ENCODE measurements at regions not wholly inside any gene's neighbourhood (a gene's known extent, or its start where the extent isn't known, plus 50 kb on each side); places are given as distances from the start of the nearest gene placed in this dataset.

GRCh38 chr3:167958141-167958540 is 137.6 kb downstream of the GOLIM4 start:
- DNase-seq = no peak

- DNase-seq = no peak
Measured at GRCh38 chr3:167952969-167953368, 142.8 kb downstream of the GOLIM4 start.

- DNase-seq = no peak
Measured at GRCh38 chr3:167950212-167950611, 145.5 kb downstream of the GOLIM4 start.

- peak; percentile 38 for DNase-seq
Measured at GRCh38 chr3:167941234-167941995, 154.3 kb downstream of the GOLIM4 start.

GRCh38 chr3:167940241-167940640 is 155.5 kb downstream of the GOLIM4 start:
- DNase-seq = no peak

- no peak for DNase-seq
Measured at GRCh38 chr3:167938516-167938915, 157.2 kb downstream of the GOLIM4 start.

GRCh38 chr3:167936019-167936418 is 159.7 kb downstream of the GOLIM4 start:
- DNase-seq = no peak

- no peak for DNase-seq
Measured at GRCh38 chr3:167930453-167930852, 165.3 kb downstream of the GOLIM4 start.

GRCh38 chr3:167929968-167930367 is 165.8 kb downstream of the GOLIM4 start:
- no peak for DNase-seq

GRCh38 chr3:167928381-167928780 is 167.3 kb downstream of the GOLIM4 start:
- DNase-seq = no peak

GRCh38 chr3:167920747-167921146 is 175.0 kb downstream of the GOLIM4 start:
- DNase-seq = no peak

GRCh38 chr3:167919590-167919989 is 176.1 kb downstream of the GOLIM4 start:
- no peak for DNase-seq

GRCh38 chr3:167918686-167919085 is 177.0 kb downstream of the GOLIM4 start:
- no peak for DNase-seq

- DNase-seq = peak; percentile 29
Measured at GRCh38 chr3:167918008-167918596, 177.6 kb downstream of the GOLIM4 start.

- no peak for DNase-seq
Measured at GRCh38 chr3:167913219-167913835, 177.8 kb downstream of the SERPINI1 start.

- no peak for DNase-seq
Measured at GRCh38 chr3:167909952-167910351, 174.4 kb downstream of the SERPINI1 start.

- DNase-seq = no peak
Measured at GRCh38 chr3:167909504-167909896, 174.0 kb downstream of the SERPINI1 start.

- no peak for DNase-seq
Measured at GRCh38 chr3:167908746-167909503, 173.4 kb downstream of the SERPINI1 start.

- DNase-seq = no peak
Measured at GRCh38 chr3:167908221-167908620, 172.7 kb downstream of the SERPINI1 start.

GRCh38 chr3:167901138-167901537 is 165.6 kb downstream of the SERPINI1 start:
- DNase-seq = no peak

GRCh38 chr3:167899093-167899492 is 163.6 kb downstream of the SERPINI1 start:
- no peak for DNase-seq

- DNase-seq = no peak
Measured at GRCh38 chr3:167898091-167898490, 162.6 kb downstream of the SERPINI1 start.
